ENCODE measurements at regions not wholly inside any gene's neighbourhood (a gene's known extent, or its start where the extent isn't known, plus 50 kb on each side); places are given as distances from the start of the nearest gene placed in this dataset.
"Not testable (repeated sequence)": the region's sequence is repeated elsewhere in the genome, so short reads cannot be mapped to it uniquely, and the experiment has no call there.

DNA sequence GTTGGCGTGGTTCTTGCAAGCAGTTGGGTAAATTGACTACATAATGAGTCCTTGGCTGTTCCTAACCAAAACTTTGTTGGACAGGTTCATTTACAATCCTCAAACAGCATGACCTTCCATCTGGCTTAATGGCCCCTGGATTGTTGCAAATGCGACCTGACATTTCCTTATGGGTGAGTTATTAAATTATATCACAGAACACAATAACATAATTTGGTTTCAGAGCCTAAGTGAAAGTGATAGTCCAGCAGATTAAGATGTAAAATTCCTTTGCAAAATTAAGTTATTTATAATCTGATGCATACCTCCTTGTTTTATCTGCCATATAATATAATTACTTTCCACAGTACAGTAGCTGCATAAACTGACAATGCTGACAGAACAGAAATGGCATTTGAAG, 224.4 kb downstream of the TUSC1 start:
- Histone ChIP-seq H3K9me1 (ENCODE audit: control insufficient read depth, extremely low read depth, insufficient read depth, low read length) (no peaks in the 10 kb centered on the region), H3K4me1 (ENCODE audit: control insufficient read depth, extremely low read depth, insufficient read depth, low read length) (no peaks in the 10 kb centered on the region), H3K4me2 (ENCODE audit: control insufficient read depth, extremely low read depth, insufficient read depth, low read depth, low read length) (no peak overlapping the region), H3K79me2 (ENCODE audit: control insufficient read depth, insufficient read depth, low read length) (no peaks in the 10 kb centered on the region), H3K36me3 (ENCODE audit: control insufficient read depth in 2 of 2, extremely low read depth in 1 of 2, insufficient read depth in 2 of 2, low read length in 2 of 2) (no peaks in the 10 kb centered on the region), H3K27me3 (ENCODE audit: control insufficient read depth, extremely low read depth, insufficient read depth, low read length) (no peaks in the 10 kb centered on the region), H3K9ac (ENCODE audit: control insufficient read depth, extremely low read depth, insufficient read depth, low read length) (no peak overlapping the region), H3K27ac (ENCODE audit: control insufficient read depth, insufficient read depth, low read length) (no peak overlapping the region), H3K4me3 (ENCODE audit: control insufficient read depth in 2 of 3, extremely low read depth in 1 of 3, insufficient read depth in 2 of 3, low read depth in 1 of 3, low read length in 3 of 3) (no peak overlapping the region), H3K9me3 (ENCODE audit: control insufficient read depth, low read depth, low read length) (no peaks in the 10 kb centered on the region), H4K20me1 (ENCODE audit: control insufficient read depth, extremely low read depth, insufficient read depth, low read length) (no peaks in the 10 kb centered on the region), H2AFZ (ENCODE audit: control insufficient read depth, low read length) (no peak overlapping the region)
- no peak for DNase-seq (ENCODE audit: low read depth, low spot score)
- no peak for FAIRE-seq
- dilution Hi-C loops (cut with MboI; ENCODE audit: extremely low pct_ligation_motif_present, low sequenced_read_pairs): no loop called here
- TF ChIP-seq, protein P1, sequence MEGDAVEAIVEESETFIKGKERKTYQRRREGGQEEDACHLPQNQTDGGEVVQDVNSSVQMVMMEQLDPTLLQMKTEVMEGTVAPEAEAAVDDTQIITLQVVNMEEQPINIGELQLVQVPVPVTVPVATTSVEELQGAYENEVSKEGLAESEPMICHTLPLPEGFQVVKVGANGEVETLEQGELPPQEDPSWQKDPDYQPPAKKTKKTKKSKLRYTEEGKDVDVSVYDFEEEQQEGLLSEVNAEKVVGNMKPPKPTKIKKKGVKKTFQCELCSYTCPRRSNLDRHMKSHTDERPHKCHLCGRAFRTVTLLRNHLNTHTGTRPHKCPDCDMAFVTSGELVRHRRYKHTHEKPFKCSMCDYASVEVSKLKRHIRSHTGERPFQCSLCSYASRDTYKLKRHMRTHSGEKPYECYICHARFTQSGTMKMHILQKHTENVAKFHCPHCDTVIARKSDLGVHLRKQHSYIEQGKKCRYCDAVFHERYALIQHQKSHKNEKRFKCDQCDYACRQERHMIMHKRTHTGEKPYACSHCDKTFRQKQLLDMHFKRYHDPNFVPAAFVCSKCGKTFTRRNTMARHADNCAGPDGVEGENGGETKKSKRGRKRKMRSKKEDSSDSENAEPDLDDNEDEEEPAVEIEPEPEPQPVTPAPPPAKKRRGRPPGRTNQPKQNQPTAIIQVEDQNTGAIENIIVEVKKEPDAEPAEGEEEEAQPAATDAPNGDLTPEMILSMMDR (optimal IDR thresholded peaks at IDR 0.05 in 1 of 3, IDR thresholded peaks at IDR 0.05 in 1 of 3, conservative IDR thresholded peaks at IDR 0.05 in 1 of 3; ENCODE audit: extremely low read depth in 1 of 3, insufficient read depth in 2 of 3, low read length in 3 of 3): no peak
- no peak for TF ChIP-seq EZH2 (IDR thresholded peaks at IDR 0.05; ENCODE audit: low read length)

DNA sequence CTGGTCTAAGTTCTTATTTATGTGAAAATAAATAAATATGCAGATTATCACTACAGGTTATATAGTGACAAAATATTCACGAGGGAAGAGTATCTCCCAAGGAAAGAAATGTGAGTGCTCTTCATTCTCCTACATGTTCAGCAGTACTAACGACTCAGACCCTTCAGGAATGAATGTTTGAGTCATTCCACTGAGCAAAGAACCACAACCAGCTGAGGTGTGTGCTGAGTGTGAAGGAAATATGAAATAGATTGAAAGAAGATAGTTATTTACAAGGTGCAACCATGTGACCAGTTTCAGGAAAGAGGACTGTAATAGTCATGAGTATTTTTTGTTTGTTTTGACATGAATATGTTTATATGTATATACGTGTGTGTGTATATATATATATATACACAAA, 228.7 kb downstream of the TUSC1 start:
- no peaks in the 10 kb centered on the region for H3K4me1 ChIP-seq (ENCODE audit: control insufficient read depth, extremely low read depth, insufficient read depth, low read length)
- H3K9me3 ChIP-seq (ENCODE audit: control insufficient read depth, low read depth, low read length): no peaks in the 10 kb centered on the region
- dilution Hi-C loops (cut with MboI; ENCODE audit: extremely low pct_ligation_motif_present, low sequenced_read_pairs): no loop called here
- H3K27ac ChIP-seq (ENCODE audit: control insufficient read depth, insufficient read depth, low read length): no peak overlapping the region
- H3K9me1 ChIP-seq (ENCODE audit: control insufficient read depth, extremely low read depth, insufficient read depth, low read length): no peaks in the 10 kb centered on the region
- no peaks in the 10 kb centered on the region for H3K27me3 ChIP-seq (ENCODE audit: control insufficient read depth, extremely low read depth, insufficient read depth, low read length)
- H4K20me1 ChIP-seq (ENCODE audit: control insufficient read depth, extremely low read depth, insufficient read depth, low read length): no peaks in the 10 kb centered on the region
- H2AFZ ChIP-seq (ENCODE audit: control insufficient read depth, low read length): no peak overlapping the region
- TF ChIP-seq, protein P1 (optimal IDR thresholded peaks at IDR 0.05 in 1 of 3, IDR thresholded peaks at IDR 0.05 in 1 of 3, conservative IDR thresholded peaks at IDR 0.05 in 1 of 3; ENCODE audit: extremely low read depth in 1 of 3, insufficient read depth in 2 of 3, low read length in 3 of 3): no peak
- no peak for TF ChIP-seq EZH2 (IDR thresholded peaks at IDR 0.05; ENCODE audit: low read length)
- H3K4me3 ChIP-seq (ENCODE audit: control insufficient read depth in 2 of 3, extremely low read depth in 1 of 3, insufficient read depth in 2 of 3, low read depth in 1 of 3, low read length in 3 of 3): no peak overlapping the region
- no peak overlapping the region for H3K9ac ChIP-seq (ENCODE audit: control insufficient read depth, extremely low read depth, insufficient read depth, low read length)
- no peak for DNase-seq (ENCODE audit: low read depth, low spot score)
- no peak for FAIRE-seq
- no peaks in the 10 kb centered on the region for H3K36me3 ChIP-seq (ENCODE audit: control insufficient read depth in 2 of 2, extremely low read depth in 1 of 2, insufficient read depth in 2 of 2, low read length in 2 of 2)
- no peak overlapping the region for H3K4me2 ChIP-seq (ENCODE audit: control insufficient read depth, extremely low read depth, insufficient read depth, low read depth, low read length)
- no peaks in the 10 kb centered on the region for H3K79me2 ChIP-seq (ENCODE audit: control insufficient read depth, insufficient read depth, low read length)

DNA sequence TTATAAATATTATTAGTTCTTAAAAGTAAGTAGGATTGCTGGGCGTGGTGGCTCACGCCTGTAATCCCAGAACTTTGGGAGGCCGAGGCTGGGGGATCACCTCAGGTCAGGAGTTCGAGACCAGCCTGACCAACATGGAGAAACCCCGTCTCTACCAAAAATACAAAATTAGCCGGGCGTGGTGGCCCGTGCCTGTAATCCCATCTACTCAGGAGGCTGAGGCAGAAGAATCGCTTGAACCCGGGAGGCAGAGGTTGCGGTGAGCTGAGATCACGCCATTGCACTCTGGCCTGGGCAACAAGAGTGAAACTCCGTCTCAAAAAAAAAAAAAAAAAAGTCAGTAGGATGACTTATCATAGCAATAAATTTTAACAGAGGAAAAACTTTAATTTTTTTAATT, 232.5 kb downstream of the TUSC1 start:
- H3K4me1 ChIP-seq (ENCODE audit: control insufficient read depth, extremely low read depth, insufficient read depth, low read length); DNase-seq (ENCODE audit: low read depth, low spot score); H3K27me3 ChIP-seq (ENCODE audit: control insufficient read depth, extremely low read depth, insufficient read depth, low read length); H3K27ac ChIP-seq (ENCODE audit: control insufficient read depth, insufficient read depth, low read length); H3K9me3 ChIP-seq (ENCODE audit: control insufficient read depth, low read depth, low read length); H3K4me2 ChIP-seq (ENCODE audit: control insufficient read depth, extremely low read depth, insufficient read depth, low read depth, low read length); dilution Hi-C loops (cut with MboI; ENCODE audit: extremely low pct_ligation_motif_present, low sequenced_read_pairs); H3K79me2 ChIP-seq (ENCODE audit: control insufficient read depth, insufficient read depth, low read length); H4K20me1 ChIP-seq (ENCODE audit: control insufficient read depth, extremely low read depth, insufficient read depth, low read length); H3K9me1 ChIP-seq (ENCODE audit: control insufficient read depth, extremely low read depth, insufficient read depth, low read length); FAIRE-seq; H3K4me3 ChIP-seq (ENCODE audit: control insufficient read depth in 2 of 3, extremely low read depth in 1 of 3, insufficient read depth in 2 of 3, low read depth in 1 of 3, low read length in 3 of 3); H3K9ac ChIP-seq (ENCODE audit: control insufficient read depth, extremely low read depth, insufficient read depth, low read length); H3K36me3 ChIP-seq (ENCODE audit: control insufficient read depth in 2 of 2, extremely low read depth in 1 of 2, insufficient read depth in 2 of 2, low read length in 2 of 2); H2AFZ ChIP-seq (ENCODE audit: control insufficient read depth, low read length): not testable (repeated sequence)
